H9 (cell line): ENCODE measurements at regions not wholly inside any gene's neighbourhood (a gene's known extent, or its start where the extent isn't known, plus 50 kb on each side); places are given as distances from the start of the nearest gene placed in this dataset.

Experiments used
- DNase-seq: peaks from one replicate; pipeline ENCODE4 v3.0.0-alpha.2; 2017
- H2AFZ ChIP-seq: one replicate; pipeline ENCODE4 v1.6.1; 2013; ENCODE audit warnings: mild to moderate bottlenecking, low read length, control low read depth, moderate library complexity
- H2AK5ac ChIP-seq: 2 replicates; pipeline ENCODE4 v1.6.1; 2013; ENCODE audit warnings: low read length, control low read depth, mixed read lengths; ENCODE audit not compliant: insufficient read length
- H2BK120ac ChIP-seq: one replicate; pipeline ENCODE4 v1.6.1; 2013; ENCODE audit warnings: low read depth, mild to moderate bottlenecking, low read length, control low read depth, inconsistent platforms; ENCODE audit not compliant: poor library complexity, severe bottlenecking
- H2BK12ac ChIP-seq: 2 replicates; pipeline ENCODE4 v1.6.1; 2013; ENCODE audit warnings: low read length, control low read depth, mixed read lengths, low read depth; ENCODE audit not compliant: insufficient read length
- H2BK15ac ChIP-seq: 2 replicates; pipeline ENCODE4 v1.6.1; 2013; ENCODE audit warnings: low read depth, low read length, control low read depth
- H2BK20ac ChIP-seq: one replicate; pipeline ENCODE4 v1.6.1; 2013; ENCODE audit warnings: low read depth, mild to moderate bottlenecking, low read length, control low read depth, inconsistent platforms; ENCODE audit not compliant: poor library complexity, severe bottlenecking
- H2BK5ac ChIP-seq: 2 replicates; pipeline ENCODE4 v1.6.1; 2013; ENCODE audit warnings: low read length, control low read depth, mixed read lengths; ENCODE audit not compliant: insufficient read length
- H3K14ac ChIP-seq: 2 replicates; pipeline ENCODE4 v1.6.1; 2013; ENCODE audit warnings: low read length, control low read depth; ENCODE audit not compliant: insufficient read depth
- H3K18ac ChIP-seq: 2 replicates; pipeline ENCODE4 v1.6.1; 2013; ENCODE audit warnings: low read depth, mild to moderate bottlenecking, mixed read lengths, low read length, control low read depth; ENCODE audit not compliant: insufficient read length
- H3K23ac ChIP-seq: 2 replicates; pipeline ENCODE4 v1.6.1; 2013; ENCODE audit warnings: low read length, control low read depth, mixed read lengths, low read depth; ENCODE audit not compliant: insufficient read length
- H3K23me2 ChIP-seq: 2 replicates; pipeline ENCODE4 v1.6.1; 2013; ENCODE audit warnings: low read depth, mild to moderate bottlenecking, mixed read lengths, low read length, control low read depth; ENCODE audit not compliant: insufficient read length, poor library complexity, severe bottlenecking
- H3K27ac ChIP-seq: 2 replicates; pipeline ENCODE4 v1.5.1; 2013; ENCODE audit warnings: low read length, control low read depth, mixed read lengths, low read depth; ENCODE audit not compliant: insufficient read length
- H3K27me3 ChIP-seq: 2 replicates; pipeline ENCODE4 v1.6.1; 2013; ENCODE audit warnings: low read length, control low read depth, inconsistent platforms; ENCODE audit not compliant: insufficient read depth
- H3K4ac ChIP-seq: 2 replicates; pipeline ENCODE4 v1.6.1; 2013; ENCODE audit warnings: low read depth, mild to moderate bottlenecking, control low read depth, inconsistent platforms, low read length, moderate library complexity
- H3K4me1 ChIP-seq: 2 replicates; pipeline ENCODE4 v1.6.1; 2013; ENCODE audit warnings: low read length, control low read depth, inconsistent platforms; ENCODE audit not compliant: insufficient read depth
- H3K4me2 ChIP-seq: 2 replicates; pipeline ENCODE4 v1.6.1; 2013; ENCODE audit warnings: low read length, control low read depth, mixed read lengths; ENCODE audit not compliant: insufficient read length, insufficient read depth
- H3K56ac ChIP-seq: 2 replicates; pipeline ENCODE4 v1.6.1; 2013; ENCODE audit warnings: low read depth, mild to moderate bottlenecking, mixed read lengths, low read length, control low read depth; ENCODE audit not compliant: insufficient read length
- H3K79me1 ChIP-seq: 2 replicates; pipeline ENCODE4 v1.6.1; 2013; ENCODE audit warnings: low read depth, mild to moderate bottlenecking, moderate library complexity, low read length, control low read depth, inconsistent platforms; ENCODE audit not compliant: insufficient read depth, poor library complexity, severe bottlenecking
- H3K79me2 ChIP-seq: 2 replicates; pipeline ENCODE4 v1.6.1; 2013; ENCODE audit warnings: low read length, control low read depth, inconsistent platforms; ENCODE audit not compliant: insufficient read depth
- H3K9ac ChIP-seq: 2 replicates; pipeline ENCODE4 v1.6.1; 2013; ENCODE audit warnings: low read length, control low read depth, mixed read lengths; ENCODE audit not compliant: insufficient read length; ENCODE audit errors: extremely low read depth
- H3K9me3 ChIP-seq: one replicate; pipeline ENCODE4 v1.6.1; 2013; ENCODE audit warnings: low read depth, low read length, inconsistent platforms; ENCODE audit not compliant: control insufficient read depth
- H3T11ph ChIP-seq: one replicate; pipeline ENCODE4 v1.6.1; 2013; ENCODE audit warnings: mild to moderate bottlenecking, low read length, control low read depth, inconsistent platforms
- H4K20me1 ChIP-seq: one replicate; pipeline ENCODE4 v1.6.1; 2013; ENCODE audit not compliant: control insufficient read depth, insufficient read length, insufficient read depth
- H4K5ac ChIP-seq: 2 replicates; pipeline ENCODE4 v1.6.1; 2013; ENCODE audit warnings: low read depth, mild to moderate bottlenecking, mixed read lengths, low read length, control low read depth; ENCODE audit not compliant: insufficient read length
- H4K8ac ChIP-seq: replicated peaks from 2 replicates; pipeline ENCODE4 v1.6.1; 2013; ENCODE audit warnings: low read length, control low read depth, mixed read lengths, low read depth; ENCODE audit not compliant: insufficient read length
- H4K91ac ChIP-seq: 2 replicates; pipeline ENCODE4 v1.6.1; 2013; ENCODE audit warnings: low read depth, mild to moderate bottlenecking, moderate library complexity, mixed read lengths, low read length, control low read depth; ENCODE audit not compliant: insufficient read length
- H3K27ac Mint-ChIP-seq, 3 experiments: 2 replicates in 2 of 3; 3 replicates in 1 of 3; pipeline ENCODE4 v1.8.0; 2020 to 2021; ENCODE audit warnings: mixed read lengths in 3 of 3, mild to moderate bottlenecking in 1 of 3, moderate library complexity in 1 of 3
- H3K27me3 Mint-ChIP-seq: 2 replicates; pipeline ENCODE4 v1.8.0; 2021; ENCODE audit warnings: low read depth, mild to moderate bottlenecking, moderate library complexity, mixed read lengths
- H3K36me3 Mint-ChIP-seq, 3 experiments: 2 replicates in 2 of 3; 3 replicates in 1 of 3; pipeline ENCODE4 v1.8.0; 2020 to 2021; ENCODE audit warnings: low read depth in 3 of 3, mixed read lengths in 3 of 3; ENCODE audit not compliant: insufficient read depth in 1 of 3
- H3K4me1 Mint-ChIP-seq, 2 experiments: 2 replicates each; pipeline ENCODE4 v1.8.0; 2020; ENCODE audit warnings: mixed read lengths in 2 of 2
- H3K4me3 Mint-ChIP-seq, 2 experiments: 2 replicates in 1 of 2; 3 replicates in 1 of 2; pipeline ENCODE4 v1.8.0; 2020 to 2021; ENCODE audit warnings: mild to moderate bottlenecking in 2 of 2, mixed read lengths in 2 of 2, moderate library complexity in 1 of 2
- H3K9me3 Mint-ChIP-seq, 2 experiments: 2 replicates in 1 of 2; 3 replicates in 1 of 2; pipeline ENCODE4 v1.8.0; 2020; ENCODE audit warnings: mild to moderate bottlenecking in 2 of 2, mixed read lengths in 2 of 2, moderate library complexity in 1 of 2
- CTCF ChIP-seq: fragments of 200-600 bp; sonication (generic); conservative IDR thresholded peaks from 3 replicates; pipeline ENCODE4 v1.8.0; 2021; ENCODE audit warnings: antibody characterized with exemption, mild to moderate bottlenecking
- WGBS: extraction: QIAGEN DNeasy Blood & Tissue Kit; methylation state at CpG from one replicate; pipeline ENCODE4 v1.1.7; 2013; ENCODE audit warnings: missing lambda C conversion rate, low lambda C conversion rate, mixed read lengths; ENCODE audit not compliant: insufficient read length; ENCODE audit errors: extremely low coverage; 5-methylcytosine and 5-hydroxymethylcytosine counted together

GRCh38 chr4:4746444-4746843 lies 113.0 kb upstream of the MSX1 start:
- peaks cover 25 to 36% of the 10 kb centered on the region in 2 experiments for H3K9me3 Mint-ChIP-seq
- Histone ChIP-seq H4K20me1 (no peaks in the 10 kb centered on the region), H3K27me3 (no peaks in the 10 kb centered on the region), H3K14ac (no peak overlapping the region), H4K8ac (no peak overlapping the region), H3K9ac (no peak overlapping the region), H3K79me2 (no peaks in the 10 kb centered on the region), H2BK12ac (no peak overlapping the region), H3K4ac (no peak overlapping the region), H4K91ac (no peak overlapping the region), H2BK120ac (no peak overlapping the region), H3K9me3 (peaks cover 12% of the 10 kb centered on the region), H3K4me2 (no peak overlapping the region), H3K79me1 (no peaks in the 10 kb centered on the region), H3K23me2 (no peaks in the 10 kb centered on the region), H3K4me1 (no peaks in the 10 kb centered on the region), H3T11ph (no peak overlapping the region), H2BK20ac (no peak overlapping the region), H2BK5ac (no peak overlapping the region), H4K5ac (no peak overlapping the region), H2AFZ (no peak overlapping the region), H3K56ac (no peak overlapping the region), H3K18ac (no peak overlapping the region), H3K23ac (no peak overlapping the region), H3K27ac (no peak overlapping the region), H2BK15ac (no peak overlapping the region), H2AK5ac (no peak overlapping the region)
- H3K27me3 Mint-ChIP-seq = peaks cover 29% of the 10 kb centered on the region
- H3K27ac Mint-ChIP-seq = no peak overlapping the region
- WGBS = no CpG with 5 or more reads among the region's 1 CpG
- TF ChIP-seq CTCF = no peak
- H3K4me3 Mint-ChIP-seq = no peak overlapping the region
- peaks cover 4 to 7% (median 7%) of the 10 kb centered on the region in 3 experiments; a peak in 4 of 7 replicates for H3K36me3 Mint-ChIP-seq
- H3K4me1 Mint-ChIP-seq = peaks cover 0 to 7% of the 10 kb centered on the region in 2 experiments; a peak in 2 of 4 replicates
- no peak for DNase-seq
